C4-2B (cell line): ENCODE measurements at regions not wholly inside any gene's neighbourhood (a gene's known extent, or its start where the extent isn't known, plus 50 kb on each side); places are given as distances from the start of the nearest gene placed in this dataset.

Experiments
- ZFX ChIP-seq: fragments of 450-650 bp; IDR thresholded peaks from 2 replicates; pipeline ENCODE4 v1.6.1; 2017
- TF ChIP-seq, protein P1 (sequence below): fragments of 450-650 bp; conservative IDR thresholded peaks from 2 replicates; pipeline ENCODE4 v1.5.1; 2017; ENCODE audit warnings: mild to moderate bottlenecking

DNA sequence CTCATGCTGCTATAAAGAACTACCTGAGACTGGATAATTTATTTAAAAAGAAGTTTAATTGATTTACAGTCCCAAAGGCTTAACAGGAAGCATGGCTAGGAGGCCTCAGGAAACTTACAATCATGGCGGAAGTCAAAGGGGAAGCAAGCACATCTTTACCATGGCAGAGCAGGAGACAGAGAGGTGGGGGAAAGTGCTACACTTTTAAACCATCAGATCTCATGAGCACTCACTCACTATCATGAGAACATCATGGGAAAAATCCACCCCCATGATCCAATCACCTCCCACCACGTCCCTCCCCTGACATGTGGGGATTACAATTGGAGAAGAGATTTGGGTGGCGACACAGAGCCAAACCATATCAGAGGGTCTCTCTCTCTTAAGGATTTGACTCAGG is 108.6 kb upstream of the PODXL start:
- TF ChIP-seq, protein P1, sequence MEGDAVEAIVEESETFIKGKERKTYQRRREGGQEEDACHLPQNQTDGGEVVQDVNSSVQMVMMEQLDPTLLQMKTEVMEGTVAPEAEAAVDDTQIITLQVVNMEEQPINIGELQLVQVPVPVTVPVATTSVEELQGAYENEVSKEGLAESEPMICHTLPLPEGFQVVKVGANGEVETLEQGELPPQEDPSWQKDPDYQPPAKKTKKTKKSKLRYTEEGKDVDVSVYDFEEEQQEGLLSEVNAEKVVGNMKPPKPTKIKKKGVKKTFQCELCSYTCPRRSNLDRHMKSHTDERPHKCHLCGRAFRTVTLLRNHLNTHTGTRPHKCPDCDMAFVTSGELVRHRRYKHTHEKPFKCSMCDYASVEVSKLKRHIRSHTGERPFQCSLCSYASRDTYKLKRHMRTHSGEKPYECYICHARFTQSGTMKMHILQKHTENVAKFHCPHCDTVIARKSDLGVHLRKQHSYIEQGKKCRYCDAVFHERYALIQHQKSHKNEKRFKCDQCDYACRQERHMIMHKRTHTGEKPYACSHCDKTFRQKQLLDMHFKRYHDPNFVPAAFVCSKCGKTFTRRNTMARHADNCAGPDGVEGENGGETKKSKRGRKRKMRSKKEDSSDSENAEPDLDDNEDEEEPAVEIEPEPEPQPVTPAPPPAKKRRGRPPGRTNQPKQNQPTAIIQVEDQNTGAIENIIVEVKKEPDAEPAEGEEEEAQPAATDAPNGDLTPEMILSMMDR = no peak
- TF ChIP-seq ZFX = no peak
